Parathyroid adenoma (tissue), 2 donors: ENCODE measurements at regions not wholly inside any gene's neighbourhood (a gene's known extent, or its start where the extent isn't known, plus 50 kb on each side); places are given as distances from the start of the nearest gene placed in this dataset.

Experiments
- H2AFZ ChIP-seq: fragments of 300-600 bp; sonication (generic); one replicate; pipeline ENCODE4 v1.7.0; 2017; ENCODE audit warnings: antibody characterized with exemption, mild to moderate bottlenecking
- H3K27ac ChIP-seq: fragments of 300-600 bp; sonication (generic); one replicate; pipeline ENCODE4 v1.7.0; 2017
- H3K27me3 ChIP-seq: fragments of 300-600 bp; sonication (generic); one replicate; pipeline ENCODE4 v1.7.0; 2017; ENCODE audit warnings: low read length; ENCODE audit not compliant: control insufficient read depth, insufficient read depth
- H3K36me3 ChIP-seq: fragments of 300-600 bp; sonication (generic); one replicate; pipeline ENCODE4 v1.7.0; 2017; ENCODE audit warnings: low read length; ENCODE audit not compliant: control insufficient read depth, insufficient read depth
- H3K4me1 ChIP-seq: fragments of 300-600 bp; sonication (generic); one replicate; pipeline ENCODE4 v1.7.0; 2017; ENCODE audit warnings: control low read depth
- H3K4me2 ChIP-seq: fragments of 300-600 bp; sonication (generic); one replicate; pipeline ENCODE4 v1.7.0; 2017; ENCODE audit warnings: low read length
- H3K4me3 ChIP-seq: fragments of 300-600 bp; sonication (generic); one replicate; pipeline ENCODE4 v1.7.0; 2017; ENCODE audit warnings: low read depth, low read length
- H3K79me2 ChIP-seq: fragments of 300-600 bp; sonication (generic); one replicate; pipeline ENCODE4 v1.7.0; 2017; ENCODE audit warnings: control low read depth
- H3K9ac ChIP-seq: fragments of 300-600 bp; sonication (generic); one replicate; pipeline ENCODE4 v1.7.0; 2017; ENCODE audit warnings: mild to moderate bottlenecking
- H3K9me3 ChIP-seq: fragments of 300-600 bp; sonication (generic); one replicate; pipeline ENCODE4 v1.7.0; 2017; ENCODE audit warnings: low read length; ENCODE audit not compliant: control insufficient read depth
- TF ChIP-seq, protein P1 (sequence below): fragments of 300-600 bp; sonication (generic); IDR thresholded peaks from one replicate; pipeline ENCODE4 v1.7.0; 2017; ENCODE audit warnings: antibody characterized with exemption, mild to moderate bottlenecking
- donor health status: primary hyperparathyroidism.

DNA sequence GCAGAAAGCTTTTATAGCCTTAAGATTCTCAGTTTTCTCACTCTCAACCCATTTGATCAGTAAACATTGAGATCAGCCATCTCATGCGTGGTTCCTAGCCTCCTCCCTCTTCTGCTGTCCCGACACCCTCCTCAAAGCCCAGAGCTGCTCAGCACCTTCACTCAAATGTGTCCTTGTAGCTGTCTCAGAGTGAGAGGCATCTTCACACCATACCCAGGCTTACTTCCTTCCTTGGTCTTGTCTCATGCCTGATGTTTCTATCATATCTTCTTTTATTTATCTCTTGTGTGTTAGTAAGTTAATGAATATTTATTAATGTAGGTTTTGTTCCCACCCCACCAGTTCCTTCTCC, 72.4 kb upstream of the SNX2 start:
- TF ChIP-seq, protein P1, sequence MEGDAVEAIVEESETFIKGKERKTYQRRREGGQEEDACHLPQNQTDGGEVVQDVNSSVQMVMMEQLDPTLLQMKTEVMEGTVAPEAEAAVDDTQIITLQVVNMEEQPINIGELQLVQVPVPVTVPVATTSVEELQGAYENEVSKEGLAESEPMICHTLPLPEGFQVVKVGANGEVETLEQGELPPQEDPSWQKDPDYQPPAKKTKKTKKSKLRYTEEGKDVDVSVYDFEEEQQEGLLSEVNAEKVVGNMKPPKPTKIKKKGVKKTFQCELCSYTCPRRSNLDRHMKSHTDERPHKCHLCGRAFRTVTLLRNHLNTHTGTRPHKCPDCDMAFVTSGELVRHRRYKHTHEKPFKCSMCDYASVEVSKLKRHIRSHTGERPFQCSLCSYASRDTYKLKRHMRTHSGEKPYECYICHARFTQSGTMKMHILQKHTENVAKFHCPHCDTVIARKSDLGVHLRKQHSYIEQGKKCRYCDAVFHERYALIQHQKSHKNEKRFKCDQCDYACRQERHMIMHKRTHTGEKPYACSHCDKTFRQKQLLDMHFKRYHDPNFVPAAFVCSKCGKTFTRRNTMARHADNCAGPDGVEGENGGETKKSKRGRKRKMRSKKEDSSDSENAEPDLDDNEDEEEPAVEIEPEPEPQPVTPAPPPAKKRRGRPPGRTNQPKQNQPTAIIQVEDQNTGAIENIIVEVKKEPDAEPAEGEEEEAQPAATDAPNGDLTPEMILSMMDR = no peak
- no peak overlapping the region for H3K9ac ChIP-seq
- no peaks in the 10 kb centered on the region for H3K79me2 ChIP-seq

DNA sequence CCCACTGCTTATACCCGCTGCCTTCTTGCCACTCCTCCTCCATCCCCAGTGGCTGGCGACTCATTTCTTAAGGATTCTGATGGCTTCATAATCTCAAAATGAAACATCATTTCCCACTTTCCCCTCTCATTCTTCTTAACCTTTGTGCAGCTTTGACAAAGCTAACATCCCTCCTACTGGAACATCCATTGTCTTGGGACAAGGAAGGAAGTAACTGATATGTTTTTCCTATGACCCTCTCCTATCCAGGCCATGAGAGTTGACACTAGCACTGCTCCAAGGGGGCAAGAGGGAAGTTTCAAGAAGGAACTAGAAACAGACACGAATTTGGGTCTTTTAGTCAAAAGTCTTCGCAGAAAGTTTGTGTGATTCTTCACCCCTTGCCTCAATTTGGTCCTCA, 71.7 kb upstream of the SNX2 start:
- H2AFZ ChIP-seq = no peak overlapping the region
- no peaks in the 10 kb centered on the region for H3K9me3 ChIP-seq
- H3K27me3 ChIP-seq = no peaks in the 10 kb centered on the region
- H3K79me2 ChIP-seq = no peaks in the 10 kb centered on the region
- no peak overlapping the region for H3K4me2 ChIP-seq
- no peaks in the 10 kb centered on the region for H3K4me1 ChIP-seq
- no peak overlapping the region for H3K27ac ChIP-seq
- no peaks in the 10 kb centered on the region for H3K36me3 ChIP-seq
- H3K9ac ChIP-seq = no peak overlapping the region
- TF ChIP-seq, protein P1 = no peak
- H3K4me3 ChIP-seq = no peak overlapping the region

More for the DNA sequence above, 72.4 kb upstream of the SNX2 start:
- no peaks in the 10 kb centered on the region for H3K9me3 ChIP-seq
- H2AFZ ChIP-seq = no peak overlapping the region
- H3K27ac ChIP-seq = no peak overlapping the region
- no peak overlapping the region for H3K4me2 ChIP-seq
- no peaks in the 10 kb centered on the region for H3K4me1 ChIP-seq
- no peaks in the 10 kb centered on the region for H3K36me3 ChIP-seq
- H3K27me3 ChIP-seq = no peaks in the 10 kb centered on the region
- H3K4me3 ChIP-seq = no peak overlapping the region

DNA sequence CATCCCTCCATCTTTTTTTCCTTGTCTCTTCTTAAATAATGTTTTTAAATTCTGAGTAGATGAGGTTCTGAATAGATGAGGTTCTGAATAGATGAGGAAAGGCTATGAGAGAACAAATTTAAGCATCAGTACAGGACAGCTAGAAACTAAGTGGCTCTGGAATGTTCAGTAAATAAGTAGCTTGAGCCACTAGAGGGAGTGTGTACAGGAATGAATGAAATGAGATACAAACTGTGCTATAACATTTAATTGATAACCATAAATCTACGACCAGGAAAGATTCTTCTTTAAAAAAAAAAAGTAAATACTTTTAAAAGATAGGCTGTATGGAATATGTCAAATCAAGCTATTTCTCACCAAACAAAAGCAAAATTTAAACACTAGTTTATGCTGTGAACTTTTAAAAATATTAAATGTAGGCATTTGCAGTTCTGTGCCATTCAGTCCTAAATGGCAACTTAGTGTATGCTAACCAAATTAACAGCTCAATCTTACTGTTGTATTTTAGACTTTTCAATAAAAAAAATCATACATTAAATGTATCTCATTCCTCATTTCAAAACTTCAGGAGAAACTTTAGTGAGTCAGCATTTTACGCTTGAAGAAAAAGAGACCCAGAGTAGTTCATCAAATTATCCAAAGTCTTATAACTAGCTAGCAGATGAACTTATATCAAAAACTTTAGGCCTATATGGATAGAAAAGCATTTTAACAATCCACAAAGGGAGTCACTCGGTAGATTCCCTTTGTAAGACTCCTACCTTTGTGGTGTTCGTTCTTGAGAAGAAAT, 70.4 kb upstream of the SNX2 start:
- H3K9ac ChIP-seq = no peak overlapping the region
- no peaks in the 10 kb centered on the region for H3K27me3 ChIP-seq
- TF ChIP-seq, protein P1 = peak; percentile 40
- no peak overlapping the region for H3K4me3 ChIP-seq
- H3K4me1 ChIP-seq = no peaks in the 10 kb centered on the region
- no peaks in the 10 kb centered on the region for H3K79me2 ChIP-seq
- H3K36me3 ChIP-seq = no peaks in the 10 kb centered on the region
- H3K27ac ChIP-seq = no peak overlapping the region
- no peak overlapping the region for H2AFZ ChIP-seq
- H3K4me2 ChIP-seq = no peak overlapping the region
- H3K9me3 ChIP-seq = no peaks in the 10 kb centered on the region

DNA sequence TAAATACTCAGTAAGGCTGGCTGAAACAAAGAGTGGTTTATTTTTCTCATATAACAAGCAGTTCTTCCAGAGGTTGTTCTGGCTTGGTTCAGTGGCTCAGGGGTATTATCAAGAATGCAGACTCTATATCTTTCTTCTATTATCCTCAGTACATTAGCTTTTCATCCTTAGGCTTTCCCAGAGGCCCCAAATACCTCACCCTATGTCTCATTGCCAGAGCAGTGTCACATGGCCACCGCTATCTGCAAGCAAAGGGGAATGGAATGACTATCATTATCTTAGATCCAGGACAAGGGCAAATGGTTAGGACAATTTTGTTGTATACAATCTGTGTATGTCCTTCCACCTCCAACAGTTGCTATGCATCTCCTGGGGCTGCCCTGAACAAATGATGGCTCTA, 69.0 kb upstream of the SNX2 start:
- Histone ChIP-seq H3K4me3 (no peak overlapping the region), H2AFZ (no peak overlapping the region), H3K27ac (no peak overlapping the region), H3K4me2 (no peak overlapping the region), H3K9me3 (no peaks in the 10 kb centered on the region), H3K27me3 (no peaks in the 10 kb centered on the region), H3K9ac (no peak overlapping the region), H3K36me3 (no peaks in the 10 kb centered on the region), H3K79me2 (no peaks in the 10 kb centered on the region), H3K4me1 (no peaks in the 10 kb centered on the region)
- TF ChIP-seq, protein P1 = no peak

DNA sequence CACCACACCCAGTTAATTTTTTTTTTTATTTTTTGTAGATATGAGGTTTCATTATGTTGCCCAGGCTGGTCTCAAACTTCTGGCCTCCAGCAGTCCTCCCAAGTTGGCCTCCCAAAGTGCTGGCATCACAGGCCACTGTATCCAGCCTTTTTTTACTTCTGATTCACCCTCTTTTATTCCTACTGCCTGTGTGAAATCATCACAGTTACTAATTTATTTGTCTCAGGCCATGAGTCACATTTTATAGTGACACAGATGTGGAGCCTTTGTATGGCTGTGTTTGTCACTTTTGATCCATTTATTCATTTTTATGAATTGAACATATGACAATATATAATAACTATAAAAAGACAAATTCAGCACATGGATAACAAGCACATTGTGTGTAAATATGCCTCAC, 67.1 kb upstream of the SNX2 start:
- Histone ChIP-seq H3K36me3 (no peaks in the 10 kb centered on the region), H3K27me3 (no peaks in the 10 kb centered on the region), H3K9ac (no peak overlapping the region), H3K4me2 (no peak overlapping the region), H3K27ac (no peak overlapping the region), H3K4me3 (no peak overlapping the region), H2AFZ (no peak overlapping the region), H3K4me1 (no peaks in the 10 kb centered on the region), H3K79me2 (no peaks in the 10 kb centered on the region), H3K9me3 (no peaks in the 10 kb centered on the region)
- TF ChIP-seq, protein P1 = no peak
